Fibroblast of lung (primary cell): ENCODE measurements at regions not wholly inside any gene's neighbourhood (a gene's known extent, or its start where the extent isn't known, plus 50 kb on each side); places are given as distances from the start of the nearest gene placed in this dataset.

Experiments
- DNase-seq, 2 donors: peaks; one replicate each; pipeline versions ENCODE4 v3.0.0 to v3.0.0-alpha.2; 2010; ENCODE audit warnings: low read depth in 2 of 2
- H2AFZ ChIP-seq: 2 replicates; pipeline ENCODE4 v1.5.1; 2012; ENCODE audit warnings: low read length, control low read depth, inconsistent platforms
- H3K27ac ChIP-seq: 2 replicates; pipeline ENCODE4 v1.5.1; 2011; ENCODE audit warnings: low read length, control low read depth; ENCODE audit not compliant: insufficient read depth
- H3K27me3 ChIP-seq: 2 replicates; pipeline ENCODE4 v1.5.1; 2011; ENCODE audit warnings: mild to moderate bottlenecking, low read length; ENCODE audit not compliant: control insufficient read depth, insufficient read depth
- H3K36me3 ChIP-seq: 2 replicates; pipeline ENCODE4 v1.5.1; 2011; ENCODE audit warnings: low read length; ENCODE audit not compliant: control insufficient read depth, insufficient read depth
- H3K4me1 ChIP-seq: 2 replicates; pipeline ENCODE4 v1.5.1; 2011; ENCODE audit warnings: low read length; ENCODE audit not compliant: control insufficient read depth, insufficient read depth; ENCODE audit errors: extremely low read depth
- H3K4me2 ChIP-seq: 2 replicates; pipeline ENCODE4 v1.5.1; 2011; ENCODE audit warnings: low read length, control low read depth; ENCODE audit not compliant: insufficient read depth; ENCODE audit errors: extremely low read depth
- H3K4me3 ChIP-seq, 4 experiments: fragments of 200-600 bp in 1 of 4; sonication (generic) in 1 of 4; replicated peaks in 1 of 4; 2 replicates each; pipeline ENCODE4 v1.5.1; 2011 to 2016; ENCODE audit warnings: low read length in 4 of 4, low read depth in 3 of 4, mild to moderate bottlenecking in 3 of 4, control low read depth in 2 of 4, inconsistent platforms in 1 of 4, mixed read lengths in 1 of 4; ENCODE audit not compliant: insufficient read depth in 1 of 4; ENCODE audit errors: control extremely low read depth in 1 of 4
- H3K79me2 ChIP-seq: 2 replicates; pipeline ENCODE4 v1.5.1; 2012; ENCODE audit warnings: mild to moderate bottlenecking, low read length, inconsistent platforms; ENCODE audit not compliant: control insufficient read depth, insufficient read depth
- H3K9ac ChIP-seq: 2 replicates; pipeline ENCODE4 v1.5.1; 2011; ENCODE audit warnings: mild to moderate bottlenecking, low read length, control low read depth; ENCODE audit not compliant: insufficient read depth
- H3K9me3 ChIP-seq: 2 replicates; pipeline ENCODE4 v1.5.1; 2012; ENCODE audit warnings: low read depth, low read length; ENCODE audit not compliant: control insufficient read depth, insufficient read depth
- H4K20me1 ChIP-seq: 2 replicates; pipeline ENCODE4 v1.5.1; 2011; ENCODE audit warnings: low read length; ENCODE audit not compliant: control insufficient read depth, insufficient read depth; ENCODE audit errors: extremely low read depth
- EZH2 ChIP-seq: IDR thresholded peaks from 2 replicates; pipeline ENCODE4 v1.5.1; 2012; ENCODE audit warnings: low read length, control low read depth, mild to moderate bottlenecking; ENCODE audit errors: missing control alignments
- TF ChIP-seq, protein P1 (sequence below), 2 donors: IDR thresholded peaks in 1 of 2; conservative IDR thresholded peaks in 1 of 2; 1 replicate in 1 of 2; 2 replicates in 1 of 2; pipeline ENCODE4 v1.5.1; 2011 to 2012; ENCODE audit warnings: low read length in 2 of 2, control low read depth in 1 of 2, inconsistent platforms in 1 of 2, low read depth in 1 of 2, mild to moderate bottlenecking in 1 of 2

GRCh38 chr10:20627946-20628507 lies 269.1 kb downstream of the NEBL start:
- no peaks in the 10 kb centered on the region for H4K20me1 ChIP-seq
- TF ChIP-seq, protein P1, sequence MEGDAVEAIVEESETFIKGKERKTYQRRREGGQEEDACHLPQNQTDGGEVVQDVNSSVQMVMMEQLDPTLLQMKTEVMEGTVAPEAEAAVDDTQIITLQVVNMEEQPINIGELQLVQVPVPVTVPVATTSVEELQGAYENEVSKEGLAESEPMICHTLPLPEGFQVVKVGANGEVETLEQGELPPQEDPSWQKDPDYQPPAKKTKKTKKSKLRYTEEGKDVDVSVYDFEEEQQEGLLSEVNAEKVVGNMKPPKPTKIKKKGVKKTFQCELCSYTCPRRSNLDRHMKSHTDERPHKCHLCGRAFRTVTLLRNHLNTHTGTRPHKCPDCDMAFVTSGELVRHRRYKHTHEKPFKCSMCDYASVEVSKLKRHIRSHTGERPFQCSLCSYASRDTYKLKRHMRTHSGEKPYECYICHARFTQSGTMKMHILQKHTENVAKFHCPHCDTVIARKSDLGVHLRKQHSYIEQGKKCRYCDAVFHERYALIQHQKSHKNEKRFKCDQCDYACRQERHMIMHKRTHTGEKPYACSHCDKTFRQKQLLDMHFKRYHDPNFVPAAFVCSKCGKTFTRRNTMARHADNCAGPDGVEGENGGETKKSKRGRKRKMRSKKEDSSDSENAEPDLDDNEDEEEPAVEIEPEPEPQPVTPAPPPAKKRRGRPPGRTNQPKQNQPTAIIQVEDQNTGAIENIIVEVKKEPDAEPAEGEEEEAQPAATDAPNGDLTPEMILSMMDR (conservative IDR thresholded peaks at IDR 0.05 in 1 of 2, IDR thresholded peaks at IDR 0.05 in 1 of 2; ENCODE audit: low read depth in 1 of 2, low read length in 2 of 2): no peak

DNA sequence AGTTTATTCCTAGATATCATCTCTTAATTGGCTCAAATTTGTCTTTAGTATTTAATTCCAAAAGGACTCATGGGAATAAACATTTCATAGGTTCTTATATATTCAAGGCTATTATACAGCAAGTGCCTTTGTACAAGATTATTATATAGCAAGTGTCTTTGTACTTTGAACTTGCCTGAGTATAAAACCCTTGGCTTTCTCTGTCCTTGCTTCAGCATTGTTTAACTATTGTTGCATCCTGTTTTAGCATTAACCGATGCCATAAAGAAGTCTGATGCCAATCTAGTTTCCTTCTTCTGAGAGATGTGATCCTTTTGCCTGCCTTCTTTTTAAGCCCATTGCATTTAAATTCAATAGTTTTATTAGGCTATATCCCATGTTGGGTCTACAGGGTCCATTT lies 270.0 kb downstream of the NEBL start:
- TF ChIP-seq EZH2: no peak
- TF ChIP-seq, protein P1 (conservative IDR thresholded peaks at IDR 0.05 in 1 of 2, IDR thresholded peaks at IDR 0.05 in 1 of 2; ENCODE audit: low read depth in 1 of 2, low read length in 2 of 2): no peak
- no peaks in the 10 kb centered on the region for H3K4me1 ChIP-seq
- DNase-seq: no peak

More at GRCh38 chr10:20627946-20628507, 269.1 kb downstream of the NEBL start:
- Histone ChIP-seq H3K4me1 (no peaks in the 10 kb centered on the region), H3K9ac (no peak overlapping the region), H3K4me2 (no peak overlapping the region), H3K36me3 (no peaks in the 10 kb centered on the region), H3K4me3 (no peak overlapping the region), H3K27me3 (no peaks in the 10 kb centered on the region), H3K79me2 (no peaks in the 10 kb centered on the region), H3K9me3 (no peaks in the 10 kb centered on the region), H2AFZ (no peak overlapping the region), H3K27ac (no peak overlapping the region)
- no peak for DNase-seq

GRCh38 chr10:20625868-20626267 lies 271.2 kb downstream of the NEBL start:
- H3K9me3 ChIP-seq: no peaks in the 10 kb centered on the region
- H3K4me1 ChIP-seq: no peaks in the 10 kb centered on the region
- H3K4me2 ChIP-seq: no peak overlapping the region
- no peak overlapping the region for H3K4me3 ChIP-seq
- no peak overlapping the region for H2AFZ ChIP-seq
- TF ChIP-seq, protein P1 (conservative IDR thresholded peaks at IDR 0.05 in 1 of 2, IDR thresholded peaks at IDR 0.05 in 1 of 2; ENCODE audit: low read depth in 1 of 2, low read length in 2 of 2): no peak
- TF ChIP-seq EZH2: no peak
- H3K79me2 ChIP-seq: no peaks in the 10 kb centered on the region
- H4K20me1 ChIP-seq: no peaks in the 10 kb centered on the region
- H3K27ac ChIP-seq: no peak overlapping the region
- H3K36me3 ChIP-seq: no peaks in the 10 kb centered on the region
- H3K27me3 ChIP-seq: no peaks in the 10 kb centered on the region
- no peak overlapping the region for H3K9ac ChIP-seq
- DNase-seq: no peak

More for the DNA sequence above, 270.0 kb downstream of the NEBL start:
- Histone ChIP-seq H2AFZ (no peak overlapping the region), H3K27me3 (no peaks in the 10 kb centered on the region), H3K4me3 (no peak overlapping the region), H3K9ac (no peak overlapping the region), H3K36me3 (no peaks in the 10 kb centered on the region), H3K4me2 (no peak overlapping the region), H3K79me2 (no peaks in the 10 kb centered on the region), H3K27ac (no peak overlapping the region), H4K20me1 (no peaks in the 10 kb centered on the region), H3K9me3 (no peaks in the 10 kb centered on the region)
